COLO829 (cell line): ENCODE measurements at regions not wholly inside any gene's neighbourhood (a gene's known extent, or its start where the extent isn't known, plus 50 kb on each side); places are given as distances from the start of the nearest gene placed in this dataset.

Experiments used
- DNase-seq: peaks from one replicate; pipeline ENCODE4 v3.0.0; 2012; ENCODE audit warnings: low spot score

DNA sequence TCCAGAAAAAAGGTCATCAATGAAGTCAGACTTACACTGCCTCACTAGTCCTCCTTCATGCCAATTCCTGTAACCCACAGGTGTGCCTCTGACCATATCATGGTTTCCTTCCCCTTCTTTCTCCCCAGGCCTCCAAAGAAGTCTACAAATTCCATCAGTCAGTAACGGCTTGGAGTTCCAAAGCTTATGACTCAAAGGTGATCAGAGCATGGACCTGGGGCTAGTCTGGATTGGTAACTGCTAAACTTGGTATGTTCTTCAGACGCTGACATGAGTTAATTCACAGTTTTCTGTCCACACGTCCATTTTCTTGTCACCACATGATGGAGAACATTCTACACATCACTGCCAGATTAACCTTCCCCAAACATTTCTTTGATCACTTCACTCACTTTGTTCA, 560.4 kb downstream of the ETNK1 start:
- no peak for DNase-seq

- no peak for DNase-seq
Measured at GRCh38 chr12:23186950-23187349, 562.0 kb downstream of the ETNK1 start.

DNA sequence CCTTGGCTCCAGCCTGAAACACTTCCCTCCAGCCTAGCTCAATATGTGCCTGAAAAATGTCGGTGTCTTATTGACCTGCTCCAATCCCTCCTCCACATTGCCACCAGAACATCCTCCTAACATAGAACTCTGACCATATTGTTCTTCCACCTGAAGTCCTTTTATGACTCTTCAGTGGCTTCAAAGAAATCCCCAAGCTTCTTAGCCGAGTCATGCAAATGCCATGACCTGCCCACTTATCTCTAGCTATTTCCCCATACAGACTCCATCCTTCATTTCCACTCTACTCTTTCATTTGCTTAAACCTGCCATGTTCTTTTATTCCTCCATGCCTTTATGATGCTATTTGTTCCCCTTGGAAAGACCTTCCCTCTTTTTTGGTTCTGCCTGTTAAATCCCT, 568.6 kb downstream of the ETNK1 start:
- no peak for DNase-seq

DNA sequence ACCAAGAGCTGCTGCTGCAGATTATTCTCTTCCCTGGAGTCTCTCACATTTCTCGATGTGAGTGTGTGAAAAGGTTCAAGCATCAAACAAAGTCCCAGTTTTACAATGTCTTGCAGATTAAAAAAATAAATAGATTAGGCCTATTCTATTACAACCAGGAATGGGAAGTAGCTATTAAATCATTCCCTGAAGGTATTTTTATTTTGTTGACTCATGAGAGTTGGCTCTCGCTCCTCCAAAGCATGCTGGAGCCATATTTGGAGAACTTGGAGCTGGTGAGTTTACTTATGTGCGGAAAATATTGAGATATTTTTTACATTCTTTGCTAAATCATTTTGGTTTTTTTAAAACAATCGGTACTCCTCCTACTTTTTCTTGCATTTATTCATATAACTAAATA, 572.3 kb downstream of the ETNK1 start:
- DNase-seq, result no peak

DNA sequence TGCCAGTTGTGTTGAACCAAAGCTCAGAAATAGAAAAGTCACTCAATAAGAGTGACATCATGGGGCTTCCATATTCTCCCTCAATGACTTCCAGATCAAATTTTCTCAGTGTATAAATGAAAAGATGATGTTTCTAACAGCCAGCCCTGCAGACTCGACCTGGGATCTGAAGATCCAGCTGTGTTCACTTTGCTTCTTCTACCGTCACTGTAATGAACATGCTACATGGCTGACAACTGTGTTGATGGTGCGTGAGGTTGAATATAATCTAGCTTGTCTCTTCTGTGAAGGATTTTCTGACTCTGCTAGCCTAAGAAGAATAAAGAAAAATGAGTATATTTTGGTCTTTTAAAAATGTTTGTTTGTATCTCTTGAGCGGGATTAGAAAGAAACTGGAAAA, 577.8 kb downstream of the ETNK1 start:
- no peak for DNase-seq

- DNase-seq, result peak; percentile 74
Measured at GRCh38 chr12:23204933-23205778, 580.2 kb downstream of the ETNK1 start.

GRCh38 chr12:23209793-23210192, 584.8 kb downstream of the ETNK1 start:
- no peak for DNase-seq

- DNase-seq, result no peak
Measured at GRCh38 chr12:23210573-23210972, 585.6 kb downstream of the ETNK1 start.

- DNase-seq, result no peak
Measured at GRCh38 chr12:23211384-23212320, 586.7 kb downstream of the ETNK1 start.

DNA sequence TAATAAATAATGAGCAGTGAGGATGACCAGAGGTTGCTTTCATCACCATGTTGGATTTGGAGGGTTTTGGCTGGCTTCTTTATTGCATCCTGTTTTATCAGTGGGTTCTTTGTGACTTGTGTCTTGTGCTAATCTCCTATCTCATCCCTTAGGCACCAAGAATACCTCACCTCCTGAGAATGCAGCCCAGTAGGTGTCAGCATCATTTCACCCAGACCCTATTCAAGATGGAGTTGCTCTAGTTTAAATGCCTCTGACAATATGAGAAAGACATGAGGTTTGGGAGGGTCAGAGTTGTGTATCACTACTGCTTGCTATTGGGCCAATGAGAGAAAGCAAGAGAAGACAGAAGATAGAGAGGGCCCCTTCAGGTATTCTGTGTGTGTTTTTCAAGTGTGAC, 592.2 kb downstream of the ETNK1 start:
- DNase-seq, result peak; percentile 5

- DNase-seq, result no peak
Measured at GRCh38 chr12:23217667-23218066, 592.7 kb downstream of the ETNK1 start.

GRCh38 chr12:23221066-23221465, 596.1 kb downstream of the ETNK1 start:
- DNase-seq, result no peak

DNA sequence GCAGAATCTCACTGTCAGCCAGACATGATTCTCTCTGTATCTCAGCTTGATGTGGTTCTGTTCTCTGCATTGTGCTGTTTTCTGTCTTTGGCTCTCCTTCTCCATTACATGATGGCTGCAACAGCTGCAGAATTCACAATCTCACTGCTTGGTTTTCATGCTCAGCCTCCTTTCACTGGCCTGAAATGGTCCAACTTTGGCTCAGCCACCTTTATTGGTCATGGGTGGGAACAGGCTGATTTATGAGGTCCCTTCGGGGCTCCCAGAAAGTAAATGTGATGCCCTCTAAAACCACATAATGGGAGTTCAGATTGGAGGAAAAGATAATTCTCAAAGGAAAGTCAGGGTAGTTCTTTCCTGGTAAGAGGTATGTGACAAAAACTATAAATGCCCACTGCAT, 597.0 kb downstream of the ETNK1 start:
- no peak for DNase-seq

GRCh38 chr12:23222801-23223200, 597.8 kb downstream of the ETNK1 start:
- peak; percentile 21 for DNase-seq

DNA sequence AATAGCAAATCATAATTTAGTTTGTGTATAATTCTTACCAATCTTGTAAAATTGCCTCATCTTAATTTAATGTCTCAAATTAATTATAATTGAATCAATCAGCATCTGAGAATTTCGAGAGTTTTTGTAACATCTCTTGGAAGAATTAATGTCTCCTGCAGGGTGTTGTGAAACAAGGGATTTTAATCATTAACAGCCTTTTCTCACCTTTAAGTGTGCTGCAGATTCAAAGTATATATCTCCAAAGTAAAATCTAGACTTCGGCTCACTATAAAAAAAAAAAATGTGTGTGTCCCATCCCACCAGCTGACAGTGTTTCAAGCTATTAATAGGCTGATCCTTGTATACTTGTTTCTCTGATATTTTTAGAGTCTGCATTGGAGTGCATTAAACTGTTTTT, 603.1 kb downstream of the ETNK1 start:
- no peak for DNase-seq

DNA sequence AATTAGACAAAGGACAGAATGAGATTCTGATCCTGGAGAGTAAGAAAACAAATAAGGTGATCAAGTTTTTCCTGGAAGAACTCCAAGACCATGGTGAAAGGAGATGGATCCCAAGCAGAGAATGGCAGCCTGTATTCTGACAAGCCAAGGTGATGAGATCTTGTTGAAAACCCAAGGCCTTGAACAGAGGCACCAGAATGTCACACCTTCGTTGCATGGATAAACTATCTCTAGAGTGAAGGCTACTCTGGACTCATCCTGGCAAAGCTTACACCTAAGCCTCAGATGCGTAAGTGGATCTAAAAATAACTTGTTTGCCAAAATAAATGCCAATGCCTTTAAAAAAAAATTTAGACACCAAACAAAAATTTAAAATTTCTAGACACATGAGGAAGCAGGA, 605.9 kb downstream of the ETNK1 start:
- DNase-seq, result no peak

DNA sequence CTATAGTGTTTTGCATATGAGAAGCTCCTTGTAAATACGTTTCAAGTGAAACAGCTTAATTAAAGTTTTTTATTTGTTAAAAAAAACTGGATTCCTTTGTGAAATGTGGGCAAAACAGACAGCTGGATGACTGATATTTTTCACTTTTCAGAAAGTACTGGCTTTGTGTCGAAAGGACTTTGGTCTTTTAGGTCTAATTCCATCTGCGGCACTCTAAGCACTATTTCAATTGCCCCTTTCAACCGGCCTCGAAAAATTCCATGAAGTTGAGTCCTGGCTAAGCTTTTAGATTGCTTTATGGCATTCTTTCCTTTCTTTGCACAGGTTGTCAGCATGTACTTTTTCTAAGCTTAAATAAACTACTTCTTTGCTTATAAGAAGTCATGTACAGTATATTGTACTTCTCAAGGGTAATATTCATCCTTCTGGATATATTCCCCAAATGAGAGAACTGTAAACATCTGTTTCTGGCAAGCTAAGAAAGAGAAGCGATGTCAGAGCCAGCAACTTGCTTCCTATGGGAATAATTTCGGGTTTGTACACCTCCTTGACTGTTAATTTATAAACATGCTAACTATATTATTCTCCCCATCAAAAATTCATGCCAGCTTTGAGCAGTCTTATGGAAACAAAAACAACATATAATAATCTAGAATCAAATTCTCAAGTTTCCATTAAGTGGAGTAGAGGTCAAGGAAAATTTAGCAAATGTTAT, 611.3 kb downstream of the ETNK1 start:
- no peak for DNase-seq

DNA sequence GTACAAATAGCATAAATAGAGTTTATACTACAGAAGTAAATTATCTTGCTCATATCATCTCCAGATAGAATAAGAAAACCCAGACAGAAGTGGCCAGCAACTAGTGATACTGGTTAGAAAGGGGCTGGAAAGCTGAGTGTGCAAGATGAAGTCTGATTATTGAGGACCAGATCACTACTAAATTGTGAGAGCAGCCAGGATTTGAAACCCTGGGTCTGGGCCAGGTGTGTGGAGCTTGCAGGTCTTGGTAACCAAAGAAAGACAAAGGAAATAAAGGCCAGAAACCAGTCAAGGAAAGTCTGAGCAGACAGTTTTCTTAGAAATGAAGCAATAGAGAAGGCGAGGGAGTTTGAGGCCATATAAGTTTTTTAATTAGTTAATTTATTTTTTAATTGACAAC, 611.8 kb downstream of the ETNK1 start:
- no peak for DNase-seq

- DNase-seq, result no peak
Measured at GRCh38 chr12:23238190-23238589, 613.2 kb downstream of the ETNK1 start.

DNA sequence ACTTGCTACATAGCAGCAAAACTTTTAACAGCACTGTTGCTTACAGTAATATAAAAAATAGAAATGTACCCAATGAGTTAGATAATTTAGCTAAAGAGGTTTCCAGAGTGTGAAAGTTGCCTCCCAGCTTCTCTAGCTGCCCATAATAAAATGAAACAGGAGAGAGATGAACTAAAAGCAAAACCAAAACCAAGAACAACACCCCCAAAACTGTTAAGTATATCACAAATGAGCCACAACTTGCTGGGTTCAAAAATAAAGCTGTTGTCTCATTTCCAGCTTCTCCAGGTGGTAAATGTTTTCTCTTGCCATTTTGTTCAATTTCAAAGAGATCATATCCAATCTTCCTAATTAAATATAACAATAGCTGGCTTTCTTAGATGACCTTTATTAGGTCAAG, 614.0 kb downstream of the ETNK1 start:
- DNase-seq, result no peak

DNA sequence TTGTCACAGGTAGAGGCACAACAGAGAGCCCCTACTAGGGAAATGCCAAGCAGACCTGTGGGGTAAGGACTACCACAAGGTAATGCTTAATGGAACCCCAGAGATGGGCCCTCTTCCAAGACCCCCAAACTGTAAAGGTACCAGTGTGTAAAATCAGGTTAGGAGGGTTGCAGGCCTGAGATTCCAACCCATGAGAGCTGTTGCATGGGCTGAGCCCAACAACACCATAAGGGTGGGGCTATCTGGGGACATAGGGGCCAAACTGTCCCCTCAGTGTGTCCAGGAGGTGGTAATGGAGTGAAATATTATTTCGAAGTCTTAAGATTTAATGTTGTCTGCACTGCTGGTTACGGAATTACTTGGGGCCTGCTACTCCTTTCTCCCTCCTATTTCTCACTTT, 620.2 kb downstream of the ETNK1 start:
- DNase-seq, result no peak

GRCh38 chr12:23253191-23253590, 628.2 kb downstream of the ETNK1 start:
- DNase-seq, result no peak
